ENCODE measurements at regions not wholly inside any gene's neighbourhood (a gene's known extent, or its start where the extent isn't known, plus 50 kb on each side); places are given as distances from the start of the nearest gene placed in this dataset.

- no peak for DNase-seq (ENCODE audit: extremely low read depth, insufficient read length)
- no peaks in the 10 kb centered on the region for H3K36me3 ChIP-seq (ENCODE audit: control insufficient read depth, insufficient read depth, low read length)
- H3K27me3 ChIP-seq (replicated peaks; ENCODE audit: control insufficient read depth, insufficient read depth, low read length) = peaks cover 1% of the 10 kb centered on the region; the same call in 1 of the 2 replicates
- no peak for TF ChIP-seq CTCF (IDR thresholded peaks at IDR 0.05; ENCODE audit: insufficient read depth, low read length, poor library complexity, severe bottlenecking)
- H3K4me3 ChIP-seq (replicated peaks; ENCODE audit: low read depth, low read length) = no peak overlapping the region
Measured at GRCh38 chr6:159435701-159436100, 257.3 kb downstream of the SOD2 start.

DNA sequence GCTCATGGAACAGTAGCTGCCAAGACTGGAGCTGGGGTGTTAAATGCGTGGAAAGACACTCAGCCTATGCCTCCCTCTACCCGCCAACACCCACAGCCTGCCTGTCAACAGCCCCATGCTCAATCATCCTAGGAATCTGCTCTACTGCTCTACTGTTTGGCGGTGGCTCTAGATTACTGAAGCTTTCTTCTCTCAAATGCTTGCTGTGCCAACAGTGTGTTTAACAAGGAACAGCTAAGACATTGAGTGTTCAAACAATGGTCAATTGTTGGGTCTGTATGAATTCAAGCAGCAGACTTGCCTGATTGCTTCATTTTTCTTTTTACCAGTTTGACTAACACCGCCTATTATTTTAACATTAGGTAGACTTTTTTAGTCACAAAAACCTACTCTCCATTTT, 258.6 kb downstream of the SOD2 start:
- no peaks in the 10 kb centered on the region for H3K36me3 ChIP-seq (ENCODE audit: control insufficient read depth, insufficient read depth, low read length)
- TF ChIP-seq CTCF (IDR thresholded peaks at IDR 0.05; ENCODE audit: insufficient read depth, low read length, poor library complexity, severe bottlenecking) = no peak
- no peak overlapping the region for H3K4me3 ChIP-seq (replicated peaks; ENCODE audit: low read depth, low read length)
- H3K27me3 ChIP-seq (replicated peaks; ENCODE audit: control insufficient read depth, insufficient read depth, low read length) = peaks cover 1% of the 10 kb centered on the region; the same call in 1 of the 2 replicates
- no peak for DNase-seq (ENCODE audit: extremely low read depth, insufficient read length)

GRCh38 chr6:159433550-159433949, 259.5 kb downstream of the SOD2 start:
- H3K4me3 ChIP-seq (replicated peaks; ENCODE audit: low read depth, low read length) = no peak overlapping the region
- DNase-seq (ENCODE audit: extremely low read depth, insufficient read length) = no peak
- H3K27me3 ChIP-seq (replicated peaks; ENCODE audit: control insufficient read depth, insufficient read depth, low read length) = 0 out of 2 replicates have a peak, but pooled peaks cover 1% of the 10 kb centered on the region
- H3K36me3 ChIP-seq (ENCODE audit: control insufficient read depth, insufficient read depth, low read length) = no peaks in the 10 kb centered on the region
- TF ChIP-seq CTCF (IDR thresholded peaks at IDR 0.05; ENCODE audit: insufficient read depth, low read length, poor library complexity, severe bottlenecking) = no peak

- TF ChIP-seq CTCF (IDR thresholded peaks at IDR 0.05; ENCODE audit: insufficient read depth, low read length, poor library complexity, severe bottlenecking) = no peak
- Histone ChIP-seq H3K36me3 (ENCODE audit: control insufficient read depth, insufficient read depth, low read length) (no peaks in the 10 kb centered on the region), H3K4me3 (replicated peaks; ENCODE audit: low read depth, low read length) (no peak overlapping the region), H3K27me3 (replicated peaks; ENCODE audit: control insufficient read depth, insufficient read depth, low read length) (no peaks in the 10 kb centered on the region; the same call in none of the 2 replicates)
- DNase-seq (ENCODE audit: extremely low read depth, insufficient read length) = no peak
Measured at GRCh38 chr6:159431750-159432149, 261.3 kb downstream of the SOD2 start.

GRCh38 chr6:159430323-159430722, 261.1 kb downstream of the FNDC1 start:
- Histone ChIP-seq H3K4me3 (replicated peaks; ENCODE audit: low read depth, low read length) (no peak overlapping the region), H3K36me3 (ENCODE audit: control insufficient read depth, insufficient read depth, low read length) (no peaks in the 10 kb centered on the region), H3K27me3 (replicated peaks; ENCODE audit: control insufficient read depth, insufficient read depth, low read length) (no peaks in the 10 kb centered on the region; the same call in none of the 2 replicates)
- TF ChIP-seq CTCF (IDR thresholded peaks at IDR 0.05; ENCODE audit: insufficient read depth, low read length, poor library complexity, severe bottlenecking) = no peak
- no peak for DNase-seq (ENCODE audit: extremely low read depth, insufficient read length)

GRCh38 chr6:159429433-159429832, 260.2 kb downstream of the FNDC1 start:
- Histone ChIP-seq H3K36me3 (ENCODE audit: control insufficient read depth, insufficient read depth, low read length) (no peaks in the 10 kb centered on the region), H3K27me3 (replicated peaks; ENCODE audit: control insufficient read depth, insufficient read depth, low read length) (no peaks in the 10 kb centered on the region; the same call in none of the 2 replicates), H3K4me3 (replicated peaks; ENCODE audit: low read depth, low read length) (no peak overlapping the region)
- no peak for TF ChIP-seq CTCF (IDR thresholded peaks at IDR 0.05; ENCODE audit: insufficient read depth, low read length, poor library complexity, severe bottlenecking)
- DNase-seq (ENCODE audit: extremely low read depth, insufficient read length) = no peak
